GM12878 (cell line): ENCODE measurements at regions not wholly inside any gene's neighbourhood (a gene's known extent, or its start where the extent isn't known, plus 50 kb on each side); places are given as distances from the start of the nearest gene placed in this dataset.

ENCODE experiments used
- ATAC-seq: fragments of 200-7000 bp; cut with Tn5 transposase; 3 replicates; pipeline ENCODE4 v1.9.1; 2020; ENCODE audit warnings: mild to moderate bottlenecking, moderate library complexity
- BruUV-seq: library from RNA; stranded (reverse); fragments of 400-500 nt; replicated peaks from 2 replicates; lab custom pipeline; 2021; lab: Mats Ljungman, UMichigan
- CTCF ChIA-PET: fragments of 300-600 bp; sonication (Branson Sonifier 250); formaldehyde crosslinking; extraction: SDS; loops from one replicate; lab custom pipeline; 2021; ENCODE audit warnings: inconsistent platforms; lab: Yijun Ruan, JAX
- POLR2A ChIA-PET: fragments of 350-600 bp; formaldehyde crosslinking; extraction: SDS; loops from one replicate; lab custom pipeline; 2021; ENCODE audit warnings: inconsistent platforms; lab: Charles Lee
- RAD21 ChIA-PET: fragments of 300-600 bp; sonication (Branson Sonifier 250); formaldehyde crosslinking; loops from one replicate; lab custom pipeline; 2023; ENCODE audit warnings: antibody characterized with exemption; ENCODE audit not compliant: unreplicated experiment; lab: Charles Lee
- SMC1A ChIA-PET: fragments of 300-600 bp; sonication (Branson Sonifier 250); formaldehyde crosslinking; loops from one replicate; lab custom pipeline; 2023; ENCODE audit not compliant: unreplicated experiment, uncharacterized antibody; lab: Charles Lee
- DNase-seq: peaks from one replicate; pipeline ENCODE4 v3.0.0-alpha.2; 2011; ENCODE audit warnings: low read depth, low spot score
- FAIRE-seq: peaks from 3 replicates; lab custom pipeline; 2011; peaks lifted over from hg19 to GRCh38; lab: Jason Lieb, UNC
- H2AFZ ChIP-seq: 2 replicates; pipeline ENCODE4 v1.6.0; 2011; ENCODE audit warnings: low read depth, low read length, control low read depth; ENCODE audit not compliant: control insufficient read depth
- H3K27ac ChIP-seq: 2 replicates; pipeline ENCODE4 v1.5.1; 2011; ENCODE audit warnings: control low read depth; ENCODE audit not compliant: control insufficient read depth, insufficient read depth
- H3K27me3 ChIP-seq, 2 experiments: replicated peaks in 1 of 2; 2 replicates each; pipeline versions ENCODE4 v1.6.0 to v1.6.1; 2011; ENCODE audit warnings: low read length in 1 of 2; ENCODE audit not compliant: control insufficient read depth in 2 of 2, insufficient read depth in 2 of 2
- H3K36me3 ChIP-seq, 2 experiments: 2 replicates each; pipeline ENCODE4 v1.5.1; 2011; ENCODE audit warnings: low read length in 1 of 2; ENCODE audit not compliant: control insufficient read depth in 2 of 2, insufficient read depth in 2 of 2
- H3K4me1 ChIP-seq: 2 replicates; pipeline ENCODE4 v1.6.1; 2011; ENCODE audit warnings: mild to moderate bottlenecking, low read length, moderate library complexity, mixed read lengths; ENCODE audit not compliant: control insufficient read depth, insufficient read depth
- H3K4me2 ChIP-seq: 2 replicates; pipeline ENCODE4 v1.6.0; 2011; ENCODE audit warnings: control low read depth; ENCODE audit not compliant: control insufficient read depth, insufficient read depth
- H3K4me3 ChIP-seq: fragments of 200-600 bp; sonication (generic); 2 replicates; pipeline ENCODE4 v1.5.1; 2016
- H3K79me2 ChIP-seq: 2 replicates; pipeline ENCODE4 v1.6.0; 2011; ENCODE audit warnings: low read length; ENCODE audit not compliant: control insufficient read depth, insufficient read depth
- H3K9ac ChIP-seq: 2 replicates; pipeline ENCODE4 v1.8.0; 2011; ENCODE audit warnings: low read length, control low read depth, mixed read lengths; ENCODE audit not compliant: control insufficient read depth, insufficient read depth
- H3K9me3 ChIP-seq: replicated peaks from 3 replicates; pipeline ENCODE4 v1.5.1; 2011; ENCODE audit warnings: mild to moderate bottlenecking, low read length; ENCODE audit not compliant: control insufficient read depth, insufficient read depth
- H4K20me1 ChIP-seq: 2 replicates; pipeline ENCODE4 v1.6.0; 2011; ENCODE audit not compliant: control insufficient read depth, insufficient read depth
- BHLHE40 ChIP-seq, 2 experiments: fragments of 450-650 bp in 1 of 2; IDR thresholded peaks; 2 replicates each; pipeline ENCODE4 v1.6.1; 2011 to 2017; ENCODE audit warnings: low read depth in 2 of 2, borderline replicate concordance in 1 of 2, improper control_type of control experiment in 1 of 2, low read length in 1 of 2, mild to moderate bottlenecking in 1 of 2
- HDGF ChIP-seq: fragments of 450-650 bp; IDR thresholded peaks from 2 replicates; pipeline ENCODE4 v1.6.1; 2016; ENCODE audit warnings: antibody characterized with exemption
- LARP7 ChIP-seq: fragments of 450-650 bp; IDR thresholded peaks from 2 replicates; pipeline ENCODE4 v1.6.1; 2017; ENCODE audit warnings: mild to moderate bottlenecking
- RUNX3 ChIP-seq: IDR thresholded peaks from 2 replicates; pipeline ENCODE4 v1.6.1; 2012; ENCODE audit warnings: low read length, inconsistent platforms
- WGBS: methylation state at CpG from one replicate; pipeline ENCODE4 v1.1.6; 2016; ENCODE audit warnings: low lambda C conversion rate; ENCODE audit not compliant: insufficient replicate concordance, insufficient coverage; ENCODE audit errors: missing lambda C conversion rate; 5-methylcytosine and 5-hydroxymethylcytosine counted together
- in situ Hi-C: fragments of 300-500 bp; cut with MboI; formaldehyde crosslinking; loops from 9 replicates; pipeline ENCODE4 v1.14.3; 2018; ENCODE audit warnings: mixed read lengths
- intact Hi-C: fragments of 100-400 bp; cut with micrococcal nuclease; formaldehyde crosslinking; loops from one replicate; pipeline ENCODE4 v1.14.2; 2022; ENCODE audit not compliant: unreplicated experiment
- TF ChIP-seq, protein P1 (sequence below): fragments of 450-650 bp; IDR thresholded peaks from 2 replicates; pipeline ENCODE4 v1.6.1; 2018; ENCODE audit warnings: mild to moderate bottlenecking, low read depth, moderate library complexity; ENCODE audit not compliant: partially characterized antibody

DNA sequence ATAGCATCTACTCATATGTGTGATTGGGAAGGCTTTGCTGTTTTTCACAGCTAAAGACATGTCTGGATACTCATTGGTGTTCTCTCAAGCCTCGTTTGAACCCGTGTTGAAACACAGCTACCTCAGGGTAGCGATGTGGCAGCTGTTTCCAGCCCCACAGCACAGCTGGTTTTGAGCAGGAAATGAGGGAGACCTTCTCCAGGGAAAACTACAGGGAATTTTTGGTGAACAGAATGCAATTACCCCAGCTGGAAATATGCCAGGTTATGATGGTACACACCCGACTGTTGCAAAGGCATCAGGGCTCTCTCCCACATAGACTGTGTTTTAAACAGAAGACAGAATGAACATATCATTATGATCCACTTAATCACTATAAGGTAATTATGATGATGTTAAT is 828.9 kb downstream of the VRK1 start:
- 10% methylated on average over 4 of the region's 4 CpGs for WGBS
- no TSS peak for BruUV-seq
- ChIA-PET CTCF (interaction anchor here (1.0 to 2.0 kb wide), 7 partner anchors 9 to 327 kb away, joined by 3 to 14 read pairs (median 3); no protein-coding TSS in a partner anchor), SMC1A (interaction anchor here (0.7 to 2.0 kb wide), 10 partner anchors 8 to 190 kb away, joined by 3 to 9 read pairs (median 4); no protein-coding TSS in a partner anchor), RAD21 (interaction anchor here (1.2 to 2.0 kb wide), 3 partner anchors 9 to 243 kb away, joined by 3 to 7 read pairs (median 4); no protein-coding TSS in a partner anchor), POLR2A (interaction anchor here (1.6 to 1.8 kb wide), 2 partner anchors 9 to 99 kb away, joined by 3 to 8 read pairs; no protein-coding TSS in a partner anchor)
- Histone ChIP-seq H3K9ac (no peak overlapping the region), H3K36me3 (no peaks in the 10 kb centered on the region), H3K4me1 (no peaks in the 10 kb centered on the region), H3K4me3 (no peak overlapping the region), H3K27ac (no peak overlapping the region), H3K27me3 (no peaks in the 10 kb centered on the region), H3K4me2 (no peak overlapping the region), H3K79me2 (no peaks in the 10 kb centered on the region)
- FAIRE-seq (no peak), ATAC-seq (no peak)
- in situ Hi-C loops (no loop called here), intact Hi-C loops (loop anchor here (10.0 kb wide), 2 partner anchors 191 to 321 kb away; no protein-coding TSS in a partner anchor)
- TF ChIP-seq LARP7: no peak
- TF ChIP-seq, protein P1, sequence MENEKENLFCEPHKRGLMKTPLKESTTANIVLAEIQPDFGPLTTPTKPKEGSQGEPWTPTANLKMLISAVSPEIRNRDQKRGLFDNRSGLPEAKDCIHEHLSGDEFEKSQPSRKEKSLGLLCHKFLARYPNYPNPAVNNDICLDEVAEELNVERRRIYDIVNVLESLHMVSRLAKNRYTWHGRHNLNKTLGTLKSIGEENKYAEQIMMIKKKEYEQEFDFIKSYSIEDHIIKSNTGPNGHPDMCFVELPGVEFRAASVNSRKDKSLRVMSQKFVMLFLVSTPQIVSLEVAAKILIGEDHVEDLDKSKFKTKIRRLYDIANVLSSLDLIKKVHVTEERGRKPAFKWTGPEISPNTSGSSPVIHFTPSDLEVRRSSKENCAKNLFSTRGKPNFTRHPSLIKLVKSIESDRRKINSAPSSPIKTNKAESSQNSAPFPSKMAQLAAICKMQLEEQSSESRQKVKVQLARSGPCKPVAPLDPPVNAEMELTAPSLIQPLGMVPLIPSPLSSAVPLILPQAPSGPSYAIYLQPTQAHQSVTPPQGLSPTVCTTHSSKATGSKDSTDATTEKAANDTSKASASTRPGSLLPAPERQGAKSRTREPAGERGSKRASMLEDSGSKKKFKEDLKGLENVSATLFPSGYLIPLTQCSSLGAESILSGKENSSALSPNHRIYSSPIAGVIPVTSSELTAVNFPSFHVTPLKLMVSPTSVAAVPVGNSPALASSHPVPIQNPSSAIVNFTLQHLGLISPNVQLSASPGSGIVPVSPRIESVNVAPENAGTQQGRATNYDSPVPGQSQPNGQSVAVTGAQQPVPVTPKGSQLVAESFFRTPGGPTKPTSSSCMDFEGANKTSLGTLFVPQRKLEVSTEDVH: no peak
- TF ChIP-seq RUNX3: no peak
- no peak for TF ChIP-seq HDGF
- no peak for TF ChIP-seq BHLHE40 (IDR thresholded peaks at IDR 0.05; ENCODE audit: borderline replicate concordance in 1 of 2, low read depth in 2 of 2, low read length in 1 of 2)
- TF ChIP-seq, all 136 proteins: peak for 0
- Histone ChIP-seq H3K9me3 (no peaks in the 10 kb centered on the region), H4K20me1 (no peaks in the 10 kb centered on the region), H2AFZ (no peak overlapping the region)
- no peak for DNase-seq
